Activated CD8-positive, alpha-beta T cell treated with anti-CD3 and anti-CD28 coated beads for 36 hours (primary cell): ENCODE measurements at regions not wholly inside any gene's neighbourhood (a gene's known extent, or its start where the extent isn't known, plus 50 kb on each side); places are given as distances from the start of the nearest gene placed in this dataset.

ENCODE experiments used
- ATAC-seq: fragments of 200-7000 bp; cut with Tn5 transposase; one replicate; pipeline ENCODE4 v1.10.0; 2021; ENCODE audit warnings: mild to moderate bottlenecking, moderate library complexity
- CTCF ChIA-PET: fragments of 350-600 bp; sonication (Branson Sonifier 250); formaldehyde crosslinking; loops from one replicate; lab custom pipeline; 2021; ENCODE audit warnings: antibody characterized with exemption; lab: Charles Lee
- POLR2A ChIA-PET: fragments of 350-600 bp; sonication (Branson Sonifier 250); formaldehyde crosslinking; loops from one replicate; lab custom pipeline; 2021; ENCODE audit warnings: antibody characterized with exemption; lab: Charles Lee
- DNase-seq: peaks from one replicate; pipeline ENCODE4 v3.0.0-alpha.2; 2020
- H3K27ac Mint-ChIP-seq: one replicate; pipeline ENCODE4 v1.8.0; 2021; ENCODE audit warnings: mild to moderate bottlenecking, mixed read lengths
- H3K27me3 Mint-ChIP-seq: one replicate; pipeline ENCODE4 v1.8.0; 2021; ENCODE audit warnings: mixed read lengths
- H3K36me3 Mint-ChIP-seq: one replicate; pipeline ENCODE4 v1.8.0; 2021; ENCODE audit warnings: low read depth, mixed read lengths
- H3K4me1 Mint-ChIP-seq: one replicate; pipeline ENCODE4 v1.8.0; 2021; ENCODE audit warnings: low read depth, mixed read lengths
- H3K4me3 Mint-ChIP-seq: one replicate; pipeline ENCODE4 v1.8.0; 2021; ENCODE audit warnings: mild to moderate bottlenecking, moderate library complexity, mixed read lengths
- H3K9me3 Mint-ChIP-seq: one replicate; pipeline ENCODE4 v1.8.0; 2021; ENCODE audit warnings: mixed read lengths
- intact Hi-C: fragments of 100-400 bp; cut with micrococcal nuclease; formaldehyde crosslinking; loops from one replicate; pipeline ENCODE4 v1.10.0; 2022
- TF ChIP-seq, protein P1 (sequence below): fragments of 200-600 bp; IDR thresholded peaks from one replicate; pipeline ENCODE4 v1.8.0; 2022; ENCODE audit warnings: antibody characterized with exemption, mild to moderate bottlenecking

DNA sequence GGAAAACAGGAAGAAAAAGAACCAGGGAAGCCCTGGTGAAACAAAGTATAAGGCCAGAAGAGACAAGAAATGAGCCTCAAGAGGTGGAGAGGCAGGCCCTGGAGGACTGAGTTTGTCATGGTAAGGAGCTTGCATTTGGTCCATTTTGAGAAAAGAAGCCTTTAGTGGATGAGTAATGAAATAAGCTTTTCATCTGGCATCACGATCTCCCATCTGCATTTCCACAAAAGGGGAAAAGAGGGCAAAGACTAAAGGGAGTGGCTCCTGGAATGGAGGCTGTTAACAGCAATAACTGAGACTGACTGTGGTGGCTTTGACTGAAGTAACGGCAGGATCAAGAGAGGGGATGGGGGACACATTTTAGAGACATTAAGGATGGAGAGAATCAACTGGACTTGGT is 148.8 kb upstream of the NBEA start:
- Mint-ChIP-seq H3K27me3 (no peaks in the 10 kb centered on the region), H3K4me3 (no peak overlapping the region), H3K4me1 (no peaks in the 10 kb centered on the region), H3K36me3 (no peaks in the 10 kb centered on the region), H3K9me3 (no peaks in the 10 kb centered on the region), H3K27ac (no peak overlapping the region)
- intact Hi-C loops = no loop called here
- CTCF ChIA-PET = no interaction called here
- POLR2A ChIA-PET = no interaction called here
- ATAC-seq = no peak
- TF ChIP-seq, protein P1, sequence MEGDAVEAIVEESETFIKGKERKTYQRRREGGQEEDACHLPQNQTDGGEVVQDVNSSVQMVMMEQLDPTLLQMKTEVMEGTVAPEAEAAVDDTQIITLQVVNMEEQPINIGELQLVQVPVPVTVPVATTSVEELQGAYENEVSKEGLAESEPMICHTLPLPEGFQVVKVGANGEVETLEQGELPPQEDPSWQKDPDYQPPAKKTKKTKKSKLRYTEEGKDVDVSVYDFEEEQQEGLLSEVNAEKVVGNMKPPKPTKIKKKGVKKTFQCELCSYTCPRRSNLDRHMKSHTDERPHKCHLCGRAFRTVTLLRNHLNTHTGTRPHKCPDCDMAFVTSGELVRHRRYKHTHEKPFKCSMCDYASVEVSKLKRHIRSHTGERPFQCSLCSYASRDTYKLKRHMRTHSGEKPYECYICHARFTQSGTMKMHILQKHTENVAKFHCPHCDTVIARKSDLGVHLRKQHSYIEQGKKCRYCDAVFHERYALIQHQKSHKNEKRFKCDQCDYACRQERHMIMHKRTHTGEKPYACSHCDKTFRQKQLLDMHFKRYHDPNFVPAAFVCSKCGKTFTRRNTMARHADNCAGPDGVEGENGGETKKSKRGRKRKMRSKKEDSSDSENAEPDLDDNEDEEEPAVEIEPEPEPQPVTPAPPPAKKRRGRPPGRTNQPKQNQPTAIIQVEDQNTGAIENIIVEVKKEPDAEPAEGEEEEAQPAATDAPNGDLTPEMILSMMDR = no peak
- no peak for DNase-seq

DNA sequence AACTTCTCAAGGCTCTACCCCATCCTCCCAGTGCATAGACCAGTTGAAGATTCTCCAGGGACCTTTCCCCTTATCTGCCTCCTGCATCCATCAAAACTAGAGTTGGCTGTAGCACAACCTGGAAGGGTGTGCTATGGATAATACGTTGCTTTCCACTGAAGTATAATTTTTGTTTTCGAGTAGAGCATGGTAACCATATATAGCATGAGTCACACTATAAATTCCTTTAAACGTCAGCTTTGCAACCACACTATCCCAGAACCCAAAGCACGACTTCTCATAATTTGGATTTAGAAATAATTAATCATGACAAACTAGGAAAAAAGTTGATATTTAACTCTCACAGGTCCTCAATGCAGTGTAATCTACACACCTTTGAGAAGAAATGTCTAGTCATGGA is 138.3 kb upstream of the NBEA start:
- H3K9me3 Mint-ChIP-seq = no peaks in the 10 kb centered on the region
- no peak overlapping the region for H3K27ac Mint-ChIP-seq
- no peaks in the 10 kb centered on the region for H3K4me1 Mint-ChIP-seq
- H3K36me3 Mint-ChIP-seq = no peaks in the 10 kb centered on the region
- intact Hi-C loops = no loop called here
- no peak for ATAC-seq
- ChIA-PET CTCF (no interaction called here), POLR2A (no interaction called here)
- TF ChIP-seq, protein P1 = no peak
- no peak for DNase-seq
- no peak overlapping the region for H3K4me3 Mint-ChIP-seq
- H3K27me3 Mint-ChIP-seq = no peaks in the 10 kb centered on the region

DNA sequence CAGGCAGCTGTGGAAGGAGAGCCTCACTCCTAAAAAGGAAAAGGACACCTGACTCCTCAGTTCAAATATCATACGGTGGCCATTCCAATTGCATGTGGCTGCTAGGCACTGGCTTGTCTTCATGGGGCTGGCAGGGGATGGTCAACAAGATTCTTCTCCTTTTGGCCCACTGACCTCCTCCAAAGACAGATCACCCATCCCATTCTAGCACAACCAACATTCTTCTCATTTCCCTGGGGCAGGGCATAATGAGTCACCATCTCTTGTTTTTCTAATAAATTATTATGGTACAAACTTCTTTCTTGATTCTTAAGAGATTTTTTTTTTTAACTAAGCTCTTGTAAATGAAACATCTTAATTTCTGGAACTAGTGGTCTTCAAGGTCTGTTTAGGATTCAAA is 136.7 kb upstream of the NBEA start:
- H3K4me1 Mint-ChIP-seq = no peaks in the 10 kb centered on the region
- DNase-seq (no peak), ATAC-seq (no peak)
- no peak overlapping the region for H3K4me3 Mint-ChIP-seq
- no peak overlapping the region for H3K27ac Mint-ChIP-seq
- no peaks in the 10 kb centered on the region for H3K9me3 Mint-ChIP-seq
- intact Hi-C loops = no loop called here
- CTCF ChIA-PET = no interaction called here
- H3K27me3 Mint-ChIP-seq = no peaks in the 10 kb centered on the region
- POLR2A ChIA-PET = no interaction called here
- no peaks in the 10 kb centered on the region for H3K36me3 Mint-ChIP-seq
- TF ChIP-seq, protein P1 = no peak

DNA sequence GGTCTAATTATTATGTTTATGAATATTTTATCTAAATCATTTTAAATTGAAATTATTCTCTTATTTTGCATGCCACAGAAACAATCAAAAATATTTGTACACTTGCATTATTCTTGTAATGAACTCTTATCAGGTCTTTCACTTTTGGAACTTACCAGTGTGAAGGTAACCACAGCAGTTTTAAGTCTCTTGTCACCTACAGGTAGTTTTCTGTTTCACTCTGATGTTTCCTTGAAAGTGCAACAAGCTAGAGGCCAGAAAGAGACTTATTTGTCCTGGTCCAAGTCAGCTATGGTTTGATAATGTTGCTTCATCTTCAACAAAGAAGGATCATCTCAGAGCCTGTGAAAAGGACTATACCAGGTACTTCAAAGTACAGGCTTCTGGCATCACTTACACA is 133.4 kb upstream of the NBEA start:
- Mint-ChIP-seq H3K4me3 (no peak overlapping the region), H3K4me1 (no peaks in the 10 kb centered on the region), H3K27ac (no peak overlapping the region), H3K36me3 (no peaks in the 10 kb centered on the region), H3K9me3 (peaks cover 9% of the 10 kb centered on the region), H3K27me3 (no peaks in the 10 kb centered on the region)
- ChIA-PET CTCF (no interaction called here), POLR2A (no interaction called here)
- no peak for DNase-seq
- TF ChIP-seq, protein P1 = no peak
- ATAC-seq = no peak
- intact Hi-C loops = no loop called here

DNA sequence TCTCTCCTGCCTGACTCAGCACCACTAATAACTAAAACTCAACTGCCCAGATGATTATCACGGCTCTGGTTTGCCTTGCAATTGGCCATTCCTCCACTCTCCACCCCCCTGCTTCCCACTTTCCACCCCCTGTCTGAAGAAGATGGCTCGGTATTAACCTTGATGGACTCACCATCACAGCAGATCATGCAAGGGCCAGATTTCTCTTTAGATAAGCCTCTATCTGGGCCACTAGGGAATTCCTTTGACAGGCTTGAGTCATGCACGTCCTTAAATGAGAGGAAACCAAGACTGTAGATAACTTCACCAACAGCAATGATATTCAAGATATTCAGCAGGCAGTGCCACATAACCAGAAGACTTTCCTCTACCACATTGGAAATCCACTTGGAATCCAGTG is 131.1 kb upstream of the NBEA start:
- Mint-ChIP-seq H3K36me3 (no peaks in the 10 kb centered on the region), H3K9me3 (peaks cover 9% of the 10 kb centered on the region), H3K4me1 (no peaks in the 10 kb centered on the region), H3K27ac (no peak overlapping the region), H3K27me3 (no peaks in the 10 kb centered on the region), H3K4me3 (no peak overlapping the region)
- intact Hi-C loops = no loop called here
- TF ChIP-seq, protein P1 = no peak
- CTCF ChIA-PET = no interaction called here
- ATAC-seq (no peak), DNase-seq (no peak)
- POLR2A ChIA-PET = no interaction called here
